ENCODE measurements at regions not wholly inside any gene's neighbourhood (a gene's known extent, or its start where the extent isn't known, plus 50 kb on each side); places are given as distances from the start of the nearest gene placed in this dataset.

- H3K4me1 ChIP-seq, result peaks cover 0 to 47% (median 7%) of the 10 kb centered on the region in 4 donors
- 82 to 86% methylated on average over 3 of the region's 3 CpGs for WGBS, 2 donors
- H3K36me3 ChIP-seq, result no peaks in the 10 kb centered on the region
- TF ChIP-seq EP300 (IDR thresholded peaks at IDR 0.05) (no peak), CTCF (IDR thresholded peaks at IDR 0.05) (no peak), POLR2A (IDR thresholded peaks at IDR 0.05) (no peak)
- H3K27ac ChIP-seq, result peak overlapping the region in 1 of 4 donors; percentile 21
- DNase-seq (ENCODE audit: low spot score in 2 of 2), result no peak
- H3K9me3 ChIP-seq, result no peaks in the 10 kb centered on the region
- no peak overlapping the region for H3K4me3 ChIP-seq
- H3K27me3 ChIP-seq, result no peaks in the 10 kb centered on the region
Measured at GRCh38 chr15:35309886-35310285, 224.8 kb upstream of the NANOGP8 start.

DNA sequence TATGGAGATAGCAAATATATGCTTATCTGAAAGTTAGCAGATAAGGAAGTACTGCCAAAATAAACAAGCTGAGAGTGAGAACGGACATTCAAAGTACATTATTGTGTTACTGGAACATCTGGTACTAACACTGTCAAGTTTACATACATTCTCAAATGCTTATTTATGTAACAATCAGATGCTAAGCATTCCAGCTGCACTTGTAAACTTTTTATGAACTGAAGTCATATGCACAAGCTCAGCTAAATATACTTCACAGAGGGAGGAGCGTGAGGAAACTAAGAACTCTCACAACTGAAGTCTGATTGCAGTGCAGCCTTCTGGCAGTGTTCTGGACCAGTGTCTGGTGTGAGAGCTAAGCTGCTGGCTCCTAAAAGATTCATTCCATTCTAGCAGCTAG, 223.7 kb upstream of the NANOGP8 start:
- Histone ChIP-seq H3K36me3 (no peaks in the 10 kb centered on the region), H3K4me3 (no peak overlapping the region), H3K4me1 (peaks cover 0 to 47% (median 7%) of the 10 kb centered on the region in 4 donors), H3K27me3 (no peaks in the 10 kb centered on the region), H3K9me3 (no peaks in the 10 kb centered on the region), H3K27ac (no peak overlapping the region)
- TF ChIP-seq EP300 (IDR thresholded peaks at IDR 0.05) (no peak), CTCF (IDR thresholded peaks at IDR 0.05) (no peak), POLR2A (IDR thresholded peaks at IDR 0.05) (no peak)
- 18 to 19% methylated on average over 2 of the region's 2 CpGs for WGBS, 2 donors
- no peak for DNase-seq (ENCODE audit: low spot score in 2 of 2)

GRCh38 chr15:35307676-35308075, 222.6 kb upstream of the NANOGP8 start:
- Histone ChIP-seq H3K9me3 (no peaks in the 10 kb centered on the region), H3K27me3 (no peaks in the 10 kb centered on the region), H3K27ac (no peak overlapping the region), H3K36me3 (no peaks in the 10 kb centered on the region), H3K4me1 (peaks cover 0 to 47% (median 7%) of the 10 kb centered on the region in 4 donors), H3K4me3 (no peak overlapping the region)
- WGBS, 2 donors, result 88 to 98% methylated on average over 1 of the region's 1 CpG
- DNase-seq (ENCODE audit: low spot score in 2 of 2), result no peak
- TF ChIP-seq POLR2A (IDR thresholded peaks at IDR 0.05) (no peak), CTCF (IDR thresholded peaks at IDR 0.05) (no peak), EP300 (IDR thresholded peaks at IDR 0.05) (no peak)

- DNase-seq (ENCODE audit: low spot score in 2 of 2), result no peak
- no peaks in the 10 kb centered on the region for H3K9me3 ChIP-seq
- TF ChIP-seq EP300 (IDR thresholded peaks at IDR 0.05) (no peak), POLR2A (IDR thresholded peaks at IDR 0.05) (no peak), CTCF (IDR thresholded peaks at IDR 0.05) (no peak)
- peak overlapping the region in 3 of 4 donors; percentile 29 to 38 (median 29) for H3K27ac ChIP-seq
- H3K4me1 ChIP-seq, result peaks cover 0 to 44% (median 7%) of the 10 kb centered on the region in 4 donors
- H3K36me3 ChIP-seq, result no peaks in the 10 kb centered on the region
- H3K4me3 ChIP-seq, result no peak overlapping the region
- no peaks in the 10 kb centered on the region for H3K27me3 ChIP-seq
- WGBS, 2 donors, result 46 to 47% methylated on average over 1 of the region's 1 CpG
Measured at GRCh38 chr15:35307026-35307425, 221.9 kb upstream of the NANOGP8 start.

- peaks cover 0 to 42% (median 7%) of the 10 kb centered on the region in 4 donors for H3K4me1 ChIP-seq
Measured at GRCh38 chr15:35306361-35306981, 221.4 kb upstream of the NANOGP8 start.

More at GRCh38 chr15:35306361-35306981, 221.4 kb upstream of the NANOGP8 start:
- TF ChIP-seq EP300 (IDR thresholded peaks at IDR 0.05), result no peak
- TF ChIP-seq POLR2A (IDR thresholded peaks at IDR 0.05), result no peak
- TF ChIP-seq CTCF (IDR thresholded peaks at IDR 0.05), result no peak
- Histone ChIP-seq H3K27ac (peak overlapping the region in 3 of 4 donors; percentile 29 to 38 (median 29)), H3K4me3 (no peak overlapping the region), H3K36me3 (no peaks in the 10 kb centered on the region), H3K9me3 (no peaks in the 10 kb centered on the region), H3K27me3 (no peaks in the 10 kb centered on the region)
- 18 to 22% methylated on average over 4 of the region's 4 CpGs for WGBS, 2 donors
- DNase-seq (ENCODE audit: low spot score in 2 of 2), result no peak
